ENCODE measurements at regions not wholly inside any gene's neighbourhood (a gene's known extent, or its start where the extent isn't known, plus 50 kb on each side); places are given as distances from the start of the nearest gene placed in this dataset.

DNA sequence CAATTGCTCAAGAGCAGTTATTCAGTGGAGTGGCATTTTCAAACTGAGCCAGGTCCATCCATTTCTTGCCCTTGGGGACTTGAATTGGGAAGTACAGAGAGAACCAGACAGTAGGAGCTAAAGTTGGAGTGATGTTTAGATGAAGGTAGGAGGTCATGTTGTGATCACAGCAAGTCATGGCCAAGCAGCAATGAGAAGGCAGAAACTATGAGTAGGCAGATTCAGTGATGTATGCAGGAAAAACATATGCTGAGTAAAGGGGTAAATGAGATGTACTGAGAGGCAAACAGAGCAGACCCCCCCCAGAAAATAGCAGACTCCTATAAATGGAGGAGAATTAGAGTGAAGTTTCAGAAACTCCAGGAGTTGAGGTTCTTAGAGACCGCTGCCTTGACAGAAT is 95.8 kb downstream of the PERP start:
- Histone ChIP-seq H3K79me2 (ENCODE audit: insufficient read depth, low read depth, low read length) (no peaks in the 10 kb centered on the region), H3K36me3 (ENCODE audit: insufficient read depth, low read length) (no peaks in the 10 kb centered on the region), H3K4me2 (ENCODE audit: low read length) (no peak overlapping the region), H2AFZ (ENCODE audit: low read length) (no peak overlapping the region), H3K4me1 (ENCODE audit: insufficient read depth, low read length, poor library complexity, severe bottlenecking) (no peaks in the 10 kb centered on the region), H3K4me3 (ENCODE audit: low read depth, low read length, poor library complexity, severe bottlenecking) (no peak overlapping the region), H3K27ac (ENCODE audit: low read depth, low read length, poor library complexity, severe bottlenecking) (no peak overlapping the region), H3K9me2 (ENCODE audit: insufficient read depth, low read length) (no peaks in the 10 kb centered on the region), H4K20me1 (ENCODE audit: insufficient read depth, low read length) (no peaks in the 10 kb centered on the region), H3K9me3 (ENCODE audit: low read length) (no peaks in the 10 kb centered on the region)
- CTCF ChIA-PET (ENCODE audit: unreplicated experiment): no interaction called here
- BruUV-seq (replicated peaks): no TSS peak
- TF ChIP-seq EZH2phosphoT487 (IDR thresholded peaks at IDR 0.05; ENCODE audit: borderline replicate concordance, low read depth, low read length): no peak
- TF ChIP-seq, protein P1, sequence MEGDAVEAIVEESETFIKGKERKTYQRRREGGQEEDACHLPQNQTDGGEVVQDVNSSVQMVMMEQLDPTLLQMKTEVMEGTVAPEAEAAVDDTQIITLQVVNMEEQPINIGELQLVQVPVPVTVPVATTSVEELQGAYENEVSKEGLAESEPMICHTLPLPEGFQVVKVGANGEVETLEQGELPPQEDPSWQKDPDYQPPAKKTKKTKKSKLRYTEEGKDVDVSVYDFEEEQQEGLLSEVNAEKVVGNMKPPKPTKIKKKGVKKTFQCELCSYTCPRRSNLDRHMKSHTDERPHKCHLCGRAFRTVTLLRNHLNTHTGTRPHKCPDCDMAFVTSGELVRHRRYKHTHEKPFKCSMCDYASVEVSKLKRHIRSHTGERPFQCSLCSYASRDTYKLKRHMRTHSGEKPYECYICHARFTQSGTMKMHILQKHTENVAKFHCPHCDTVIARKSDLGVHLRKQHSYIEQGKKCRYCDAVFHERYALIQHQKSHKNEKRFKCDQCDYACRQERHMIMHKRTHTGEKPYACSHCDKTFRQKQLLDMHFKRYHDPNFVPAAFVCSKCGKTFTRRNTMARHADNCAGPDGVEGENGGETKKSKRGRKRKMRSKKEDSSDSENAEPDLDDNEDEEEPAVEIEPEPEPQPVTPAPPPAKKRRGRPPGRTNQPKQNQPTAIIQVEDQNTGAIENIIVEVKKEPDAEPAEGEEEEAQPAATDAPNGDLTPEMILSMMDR (conservative IDR thresholded peaks at IDR 0.05; ENCODE audit: low read length): no peak
- no peak for DNase-seq (ENCODE audit: low spot score)
- intact Hi-C loops (cut with micrococcal nuclease; ENCODE audit: unreplicated experiment): no loop called here
- POLR2A ChIA-PET: no interaction called here

DNA sequence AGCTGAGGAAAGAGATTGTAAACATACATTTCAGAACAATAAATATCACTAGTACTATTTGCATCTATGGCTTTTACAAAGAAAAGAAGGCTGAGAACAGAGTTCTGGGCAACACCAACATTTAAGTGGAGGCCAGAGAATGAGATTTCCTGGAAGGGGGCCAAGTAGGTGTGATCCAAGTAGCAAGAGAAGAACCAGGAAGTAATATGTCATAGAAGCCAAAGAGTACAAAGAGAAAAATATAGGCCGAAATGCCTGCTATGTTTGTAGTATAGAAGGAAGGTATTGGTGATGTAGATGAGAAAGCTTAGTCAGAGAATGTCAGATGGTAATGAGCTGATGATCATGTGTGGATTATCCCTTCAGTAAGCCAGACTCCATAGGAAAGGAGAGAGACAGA is 94.5 kb downstream of the PERP start:
- CTCF ChIA-PET (ENCODE audit: unreplicated experiment): no interaction called here
- Histone ChIP-seq H3K9me3 (ENCODE audit: low read length) (no peaks in the 10 kb centered on the region), H4K20me1 (ENCODE audit: insufficient read depth, low read length) (no peaks in the 10 kb centered on the region), H3K36me3 (ENCODE audit: insufficient read depth, low read length) (no peaks in the 10 kb centered on the region), H3K4me1 (ENCODE audit: insufficient read depth, low read length, poor library complexity, severe bottlenecking) (no peaks in the 10 kb centered on the region), H3K4me3 (ENCODE audit: low read depth, low read length, poor library complexity, severe bottlenecking) (no peak overlapping the region), H3K79me2 (ENCODE audit: insufficient read depth, low read depth, low read length) (no peaks in the 10 kb centered on the region), H3K9me2 (ENCODE audit: insufficient read depth, low read length) (no peaks in the 10 kb centered on the region), H2AFZ (ENCODE audit: low read length) (no peak overlapping the region), H3K27ac (ENCODE audit: low read depth, low read length, poor library complexity, severe bottlenecking) (no peak overlapping the region), H3K4me2 (ENCODE audit: low read length) (no peak overlapping the region)
- intact Hi-C loops (cut with micrococcal nuclease; ENCODE audit: unreplicated experiment): no loop called here
- TF ChIP-seq, protein P1 (conservative IDR thresholded peaks at IDR 0.05; ENCODE audit: low read length): no peak
- TF ChIP-seq EZH2phosphoT487 (IDR thresholded peaks at IDR 0.05; ENCODE audit: borderline replicate concordance, low read depth, low read length): no peak
- POLR2A ChIA-PET: interaction anchor here (0.6 to 0.8 kb wide), 2 partner anchors 22 to 418 kb away, joined by 3 read pairs; no protein-coding TSS in a partner anchor
- DNase-seq (ENCODE audit: low spot score): no peak
- BruUV-seq (replicated peaks): no TSS peak

DNA sequence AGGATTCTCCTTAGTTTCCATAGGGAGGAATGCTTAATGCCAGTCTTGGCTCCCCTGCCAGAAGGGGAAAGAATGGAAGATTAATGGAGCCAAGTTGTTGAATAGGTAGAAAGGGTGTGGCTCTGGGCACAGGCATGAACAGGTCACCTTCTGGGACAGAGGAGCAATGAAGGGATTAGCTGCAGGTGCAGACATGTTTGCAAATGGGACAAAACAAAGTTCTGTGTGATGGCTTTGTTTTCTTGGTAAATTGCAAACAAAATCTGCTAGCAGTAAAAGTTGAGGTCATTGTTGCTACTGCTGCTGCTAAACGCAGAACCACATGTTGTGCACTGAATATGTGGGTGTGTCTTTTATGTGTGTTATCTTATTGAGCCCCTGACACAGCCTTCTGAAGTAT is 93.3 kb downstream of the PERP start:
- no peaks in the 10 kb centered on the region for H3K4me1 ChIP-seq (ENCODE audit: insufficient read depth, low read length, poor library complexity, severe bottlenecking)
- H3K4me3 ChIP-seq (ENCODE audit: low read depth, low read length, poor library complexity, severe bottlenecking): no peak overlapping the region
- H3K9me3 ChIP-seq (ENCODE audit: low read length): no peaks in the 10 kb centered on the region
- no peak for DNase-seq (ENCODE audit: low spot score)
- no TSS peak for BruUV-seq (replicated peaks)
- CTCF ChIA-PET (ENCODE audit: unreplicated experiment): no interaction called here
- H3K9me2 ChIP-seq (ENCODE audit: insufficient read depth, low read length): no peaks in the 10 kb centered on the region
- no peak for TF ChIP-seq EZH2phosphoT487 (IDR thresholded peaks at IDR 0.05; ENCODE audit: borderline replicate concordance, low read depth, low read length)
- TF ChIP-seq, protein P1 (conservative IDR thresholded peaks at IDR 0.05; ENCODE audit: low read length): no peak
- no peak overlapping the region for H3K4me2 ChIP-seq (ENCODE audit: low read length)
- H3K36me3 ChIP-seq (ENCODE audit: insufficient read depth, low read length): no peaks in the 10 kb centered on the region
- intact Hi-C loops (cut with micrococcal nuclease; ENCODE audit: unreplicated experiment): no loop called here
- H3K79me2 ChIP-seq (ENCODE audit: insufficient read depth, low read depth, low read length): no peaks in the 10 kb centered on the region
- H3K27ac ChIP-seq (ENCODE audit: low read depth, low read length, poor library complexity, severe bottlenecking): no peak overlapping the region
- H2AFZ ChIP-seq (ENCODE audit: low read length): no peak overlapping the region
- POLR2A ChIA-PET: interaction anchor here (0.7 kb wide), 1 partner anchor 24 kb away, joined by 3 read pairs; no protein-coding TSS in a partner anchor
- no peaks in the 10 kb centered on the region for H4K20me1 ChIP-seq (ENCODE audit: insufficient read depth, low read length)

All from OCI-LY7 (cell line).